Neural progenitor cell (in vitro differentiated cells): ENCODE measurements at regions not wholly inside any gene's neighbourhood (a gene's known extent, or its start where the extent isn't known, plus 50 kb on each side); places are given as distances from the start of the nearest gene placed in this dataset.

ENCODE experiments used
- DNase-seq: peaks from one replicate; pipeline ENCODE4 v3.0.0-alpha.2; 2016; ENCODE audit warnings: low spot score
- H2AFZ ChIP-seq: fragments of 200-600 bp; sonication (generic); replicated peaks from 2 replicates; pipeline ENCODE4 v1.6.1; 2016; ENCODE audit warnings: antibody characterized with exemption
- H3F3A ChIP-seq: fragments of 200-600 bp; sonication (generic); 2 replicates; pipeline ENCODE4 v1.6.1; 2016; ENCODE audit warnings: antibody characterized with exemption, low read depth
- H3K27ac ChIP-seq: fragments of 200-600 bp; sonication (generic); 2 replicates; pipeline ENCODE4 v1.5.1; 2016; ENCODE audit warnings: mild to moderate bottlenecking
- H3K27me3 ChIP-seq: fragments of 200-600 bp; sonication (generic); 2 replicates; pipeline ENCODE4 v1.6.1; 2016; ENCODE audit warnings: mild to moderate bottlenecking, moderate library complexity
- H3K36me3 ChIP-seq: fragments of 200-600 bp; sonication (generic); 2 replicates; pipeline ENCODE4 v1.5.1; 2016
- H3K4me1 ChIP-seq: fragments of 200-600 bp; sonication (generic); 2 replicates; pipeline ENCODE4 v1.6.1; 2016; ENCODE audit warnings: mixed run types
- H3K4me2 ChIP-seq: fragments of 200-600 bp; sonication (generic); 2 replicates; pipeline ENCODE4 v1.6.1; 2016
- H3K4me3 ChIP-seq: fragments of 200-600 bp; sonication (generic); 2 replicates; pipeline ENCODE4 v1.5.1; 2016
- H3K79me2 ChIP-seq: fragments of 200-600 bp; sonication (generic); 2 replicates; pipeline ENCODE4 v1.6.1; 2016; ENCODE audit warnings: low read depth
- H3K9ac ChIP-seq: fragments of 200-600 bp; sonication (generic); 2 replicates; pipeline ENCODE4 v1.6.1; 2016
- H3K9me3 ChIP-seq: fragments of 200-600 bp; sonication (generic); 2 replicates; pipeline ENCODE4 v1.5.1; 2016; ENCODE audit warnings: low read depth
- H4K20me1 ChIP-seq: fragments of 200-600 bp; sonication (generic); 2 replicates; pipeline ENCODE4 v1.6.1; 2016; ENCODE audit warnings: low read depth
- H3K27ac Mint-ChIP-seq: 3 replicates; pipeline ENCODE4 v1.8.0; 2021; ENCODE audit warnings: mixed read lengths
- H3K27me3 Mint-ChIP-seq: 2 replicates; pipeline ENCODE4 v1.8.0; 2022; ENCODE audit warnings: low read depth, mild to moderate bottlenecking, inconsistent platforms, moderate library complexity, mixed read lengths; ENCODE audit not compliant: insufficient read depth
- H3K36me3 Mint-ChIP-seq: 3 replicates; pipeline ENCODE4 v1.8.0; 2021; ENCODE audit warnings: mixed read lengths
- H3K4me1 Mint-ChIP-seq: 3 replicates; pipeline ENCODE4 v1.8.0; 2021; ENCODE audit warnings: mixed read lengths
- H3K4me3 Mint-ChIP-seq: 3 replicates; pipeline ENCODE4 v1.8.0; 2021; ENCODE audit warnings: mild to moderate bottlenecking, moderate library complexity, mixed read lengths
- H3K9me3 Mint-ChIP-seq: 3 replicates; pipeline ENCODE4 v1.8.0; 2020; ENCODE audit warnings: mixed read lengths
- EZH2 ChIP-seq: fragments of 200-600 bp; sonication (generic); IDR thresholded peaks from 2 replicates; pipeline ENCODE4 v1.6.1; 2017; ENCODE audit warnings: antibody characterized with exemption, mild to moderate bottlenecking, moderate library complexity
- EZH2phosphoT487 ChIP-seq: fragments of 200-600 bp; sonication (generic); IDR thresholded peaks from 2 replicates; pipeline ENCODE4 v1.6.1; 2017; ENCODE audit warnings: antibody characterized with exemption
- TF ChIP-seq, protein P1 (sequence below): fragments of 200-600 bp; sonication (generic); IDR thresholded peaks from 2 replicates; pipeline ENCODE4 v1.5.1; 2017; ENCODE audit warnings: antibody characterized with exemption, mild to moderate bottlenecking

- Histone ChIP-seq H3K36me3 (no peaks in the 10 kb centered on the region), H3K27ac (no peak overlapping the region), H2AFZ (no peak overlapping the region), H4K20me1 (no peaks in the 10 kb centered on the region), H3K4me3 (no peak overlapping the region), H3K79me2 (no peaks in the 10 kb centered on the region), H3K9ac (no peak overlapping the region), H3K27me3 (no peaks in the 10 kb centered on the region), H3F3A (peaks cover 17% of the 10 kb centered on the region), H3K9me3 (no peaks in the 10 kb centered on the region), H3K4me1 (peaks cover 32% of the 10 kb centered on the region), H3K4me2 (no peak overlapping the region)
- Mint-ChIP-seq H3K36me3 (peaks cover 3% of the 10 kb centered on the region), H3K27ac (no peak overlapping the region), H3K4me1 (peaks cover 41% of the 10 kb centered on the region), H3K27me3 (no peaks in the 10 kb centered on the region), H3K4me3 (no peak overlapping the region), H3K9me3 (peaks cover 11% of the 10 kb centered on the region)
- TF ChIP-seq EZH2phosphoT487 (no peak), EZH2 (no peak)
- TF ChIP-seq, protein P1, sequence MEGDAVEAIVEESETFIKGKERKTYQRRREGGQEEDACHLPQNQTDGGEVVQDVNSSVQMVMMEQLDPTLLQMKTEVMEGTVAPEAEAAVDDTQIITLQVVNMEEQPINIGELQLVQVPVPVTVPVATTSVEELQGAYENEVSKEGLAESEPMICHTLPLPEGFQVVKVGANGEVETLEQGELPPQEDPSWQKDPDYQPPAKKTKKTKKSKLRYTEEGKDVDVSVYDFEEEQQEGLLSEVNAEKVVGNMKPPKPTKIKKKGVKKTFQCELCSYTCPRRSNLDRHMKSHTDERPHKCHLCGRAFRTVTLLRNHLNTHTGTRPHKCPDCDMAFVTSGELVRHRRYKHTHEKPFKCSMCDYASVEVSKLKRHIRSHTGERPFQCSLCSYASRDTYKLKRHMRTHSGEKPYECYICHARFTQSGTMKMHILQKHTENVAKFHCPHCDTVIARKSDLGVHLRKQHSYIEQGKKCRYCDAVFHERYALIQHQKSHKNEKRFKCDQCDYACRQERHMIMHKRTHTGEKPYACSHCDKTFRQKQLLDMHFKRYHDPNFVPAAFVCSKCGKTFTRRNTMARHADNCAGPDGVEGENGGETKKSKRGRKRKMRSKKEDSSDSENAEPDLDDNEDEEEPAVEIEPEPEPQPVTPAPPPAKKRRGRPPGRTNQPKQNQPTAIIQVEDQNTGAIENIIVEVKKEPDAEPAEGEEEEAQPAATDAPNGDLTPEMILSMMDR: no peak
- no peak for DNase-seq
These were observed 1249.9 kb downstream of the EFNB2 start for GRCh38 chr13:105285526-105285925.

DNA sequence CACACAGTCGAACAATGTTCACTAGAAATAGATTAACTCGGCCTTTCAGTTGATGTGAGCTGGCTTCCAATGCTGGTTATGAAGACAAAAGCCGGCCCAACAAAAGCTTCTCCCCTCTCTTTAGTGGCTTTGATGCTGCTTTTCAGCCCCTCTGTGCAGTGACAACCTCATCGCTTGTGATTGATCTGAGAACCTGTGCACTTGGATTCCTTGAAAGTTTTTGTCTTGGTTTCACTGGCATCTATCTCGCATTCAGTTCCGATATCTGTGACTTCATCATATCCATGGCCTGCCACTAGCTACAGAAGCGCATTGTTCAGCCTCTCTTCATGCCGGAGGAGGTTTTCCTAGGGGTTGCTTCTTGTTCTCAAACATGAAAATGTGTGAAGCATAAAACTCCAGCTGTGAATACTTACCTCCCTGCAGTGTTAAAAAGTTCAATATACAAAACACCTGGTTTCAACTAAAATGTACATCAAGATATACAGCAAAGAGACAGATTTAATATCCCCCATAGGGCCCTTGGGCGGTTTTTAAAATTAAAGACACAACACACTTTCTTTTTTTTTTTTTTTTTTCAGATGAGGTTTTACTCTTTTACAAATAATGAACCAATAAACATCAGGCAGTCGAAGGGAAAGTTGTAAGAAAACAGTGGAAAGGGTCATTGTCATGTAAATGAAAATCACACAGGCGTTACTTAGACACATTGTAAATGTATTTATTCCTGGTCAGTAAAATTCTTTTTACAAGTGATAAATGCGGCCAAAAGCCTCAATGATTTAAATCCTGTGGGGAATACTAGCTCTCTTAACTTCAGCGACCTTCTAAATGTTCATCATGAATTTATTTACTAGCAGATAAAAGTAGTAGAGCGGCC is 1252.8 kb downstream of the EFNB2 start:
- H3K4me1 Mint-ChIP-seq: peaks cover 60% of the 10 kb centered on the region
- H3K27ac ChIP-seq: no peak overlapping the region
- H4K20me1 ChIP-seq: no peaks in the 10 kb centered on the region

GRCh38 chr13:105278943-105279381 is 1256.5 kb downstream of the EFNB2 start:
- peaks cover 1% of the 10 kb centered on the region for H3K36me3 Mint-ChIP-seq

More for the DNA sequence above, 1252.8 kb downstream of the EFNB2 start:
- Mint-ChIP-seq H3K36me3 (peaks cover 3% of the 10 kb centered on the region), H3K4me3 (peak overlapping the region; percentile 68), H3K27me3 (peaks cover 2% of the 10 kb centered on the region), H3K27ac (peak overlapping the region; percentile 98), H3K9me3 (peaks cover 8% of the 10 kb centered on the region)
- Histone ChIP-seq H3K9me3 (no peaks in the 10 kb centered on the region), H3K4me1 (peaks cover 44% of the 10 kb centered on the region), H3K9ac (no peak overlapping the region), H3K4me3 (no peak overlapping the region), H3K27me3 (no peaks in the 10 kb centered on the region), H3K79me2 (no peaks in the 10 kb centered on the region), H3K4me2 (peak overlapping the region; percentile 64), H2AFZ (no peak overlapping the region), H3K36me3 (no peaks in the 10 kb centered on the region), H3F3A (peaks cover 24% of the 10 kb centered on the region)
- peak; percentile 75 for DNase-seq
- no peak for TF ChIP-seq EZH2
- TF ChIP-seq EZH2phosphoT487: no peak
- TF ChIP-seq, protein P1: no peak

More at GRCh38 chr13:105278943-105279381, 1256.5 kb downstream of the EFNB2 start:
- no peak for TF ChIP-seq EZH2
- TF ChIP-seq EZH2phosphoT487: no peak
- TF ChIP-seq, protein P1: no peak
- peak; percentile 73 for DNase-seq
- H3K36me3 ChIP-seq: no peaks in the 10 kb centered on the region
- H3K27ac Mint-ChIP-seq: peak overlapping the region; percentile 80
- H4K20me1 ChIP-seq: no peaks in the 10 kb centered on the region
- H3K9me3 ChIP-seq: no peaks in the 10 kb centered on the region
- peak overlapping the region; percentile 53 for H3K4me2 ChIP-seq
- peaks cover 10% of the 10 kb centered on the region for H3K9me3 Mint-ChIP-seq
- H3K79me2 ChIP-seq: no peaks in the 10 kb centered on the region
- peaks cover 52% of the 10 kb centered on the region for H3K4me1 Mint-ChIP-seq
- peaks cover 24% of the 10 kb centered on the region for H3F3A ChIP-seq
- no peaks in the 10 kb centered on the region for H3K27me3 ChIP-seq
- peak overlapping the region; percentile 19 for H3K4me3 Mint-ChIP-seq
- no peak overlapping the region for H3K9ac ChIP-seq
- H3K4me1 ChIP-seq: peaks cover 44% of the 10 kb centered on the region
- no peak overlapping the region for H2AFZ ChIP-seq
- no peak overlapping the region for H3K4me3 ChIP-seq
- peaks cover 4% of the 10 kb centered on the region for H3K27me3 Mint-ChIP-seq
- no peak overlapping the region for H3K27ac ChIP-seq
